HUES64 (cell line): ENCODE measurements at regions not wholly inside any gene's neighbourhood (a gene's known extent, or its start where the extent isn't known, plus 50 kb on each side); places are given as distances from the start of the nearest gene placed in this dataset.

ENCODE experiments used
- H3K27ac ChIP-seq: 2 replicates; pipeline ENCODE4 v1.7.0; 2013; ENCODE audit warnings: low read depth, low read length, inconsistent platforms
- H3K27me3 ChIP-seq: 2 replicates; pipeline ENCODE4 v1.6.1; 2013; ENCODE audit warnings: mild to moderate bottlenecking, low read length; ENCODE audit not compliant: insufficient read depth
- H3K36me3 ChIP-seq: 2 replicates; pipeline ENCODE4 v1.6.1; 2013; ENCODE audit warnings: mild to moderate bottlenecking, low read length; ENCODE audit not compliant: insufficient read depth
- H3K4me1 ChIP-seq: 2 replicates; pipeline ENCODE4 v1.6.1; 2013; ENCODE audit warnings: mild to moderate bottlenecking, low read length, moderate library complexity; ENCODE audit not compliant: insufficient read depth
- H3K4me3 ChIP-seq: 2 replicates; pipeline ENCODE4 v1.5.1; 2013; ENCODE audit warnings: mild to moderate bottlenecking, low read length, moderate library complexity
- H3K9ac ChIP-seq: 2 replicates; pipeline ENCODE4 v1.6.1; 2013; ENCODE audit warnings: mild to moderate bottlenecking, low read depth, low read length
- H3K9me3 ChIP-seq: 2 replicates; pipeline ENCODE4 v1.6.1; 2013; ENCODE audit warnings: low read depth, low read length; ENCODE audit not compliant: insufficient read depth
- WGBS: fragments of 150-250, 120-280 bp; methylation state at CpG from one replicate; pipeline ENCODE4 v1.1.7; 2013; ENCODE audit warnings: missing lambda C conversion rate; 5-methylcytosine and 5-hydroxymethylcytosine counted together

DNA sequence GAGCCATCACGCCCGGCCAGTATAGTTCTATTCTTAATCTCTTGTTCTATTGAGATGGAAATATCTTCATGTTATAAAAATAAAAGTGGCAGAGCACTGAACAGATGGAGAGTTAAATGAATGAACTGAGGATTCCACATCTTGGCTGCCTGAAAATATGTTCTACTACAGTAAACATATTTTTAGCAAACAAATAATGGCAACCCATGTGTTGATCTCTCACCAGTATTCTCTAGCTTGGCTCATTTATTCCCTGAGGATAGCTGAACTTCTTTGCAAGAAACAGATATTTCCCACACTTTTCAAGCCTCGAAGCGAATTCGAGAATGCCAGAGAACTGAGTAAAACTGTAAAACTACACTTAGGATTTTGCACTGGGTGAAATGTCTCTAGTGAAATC lies 58.9 kb downstream of the DIRAS3 start:
- no peaks in the 10 kb centered on the region for H3K27me3 ChIP-seq
- peaks cover 15% of the 10 kb centered on the region for H3K9me3 ChIP-seq
- H3K9ac ChIP-seq = no peak overlapping the region
- H3K4me1 ChIP-seq = no peaks in the 10 kb centered on the region
- no peaks in the 10 kb centered on the region for H3K36me3 ChIP-seq
- WGBS = 98% methylated on average over 5 of the region's 5 CpGs
- H3K27ac ChIP-seq = no peak overlapping the region
- H3K4me3 ChIP-seq = no peak overlapping the region

GRCh38 chr1:67988066-67988465 lies 62.4 kb downstream of the DIRAS3 start:
- Histone ChIP-seq H3K4me1 (no peaks in the 10 kb centered on the region), H3K27me3 (no peaks in the 10 kb centered on the region), H3K36me3 (no peaks in the 10 kb centered on the region), H3K9ac (no peak overlapping the region), H3K4me3 (no peak overlapping the region), H3K9me3 (no peaks in the 10 kb centered on the region), H3K27ac (no peak overlapping the region)
- 90% methylated on average over 4 of the region's 5 CpGs for WGBS

DNA sequence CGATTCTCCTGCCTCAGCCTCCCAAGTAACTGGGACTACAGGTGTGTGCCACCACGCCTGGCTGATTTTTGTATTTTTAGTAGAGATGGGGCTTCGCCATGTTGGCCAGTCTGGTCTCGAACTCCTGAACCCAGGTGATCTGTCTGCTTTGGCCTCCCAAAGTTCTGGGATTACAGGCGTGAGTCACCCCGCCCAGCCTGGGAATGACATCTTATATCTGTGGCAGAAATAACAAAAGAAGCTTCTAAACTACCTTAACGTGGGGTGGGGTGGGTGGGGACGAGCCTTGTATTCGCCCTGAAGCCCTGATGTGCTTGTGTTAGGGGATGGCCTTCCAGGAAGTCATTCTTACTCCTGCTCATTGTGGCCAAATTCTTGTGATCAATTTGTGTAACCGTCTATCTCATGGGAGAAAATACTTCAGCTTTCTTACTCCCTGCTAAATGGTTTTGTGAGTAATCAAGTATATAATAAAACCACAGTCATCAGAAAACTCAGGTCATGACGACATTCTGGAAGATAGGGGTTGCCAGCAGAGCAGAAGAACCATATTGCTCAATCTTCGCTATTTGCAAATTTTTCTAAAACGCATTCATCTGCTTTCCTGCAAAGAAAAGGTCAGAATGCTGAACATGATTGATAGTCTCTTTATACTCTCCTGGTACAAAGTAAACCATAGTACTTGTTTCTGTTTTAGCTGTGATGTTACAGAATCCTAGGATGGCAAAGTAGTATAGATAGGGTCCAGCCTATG lies 63.2 kb downstream of the DIRAS3 start:
- Histone ChIP-seq H3K27ac (no peak overlapping the region), H3K9me3 (no peaks in the 10 kb centered on the region), H3K9ac (no peak overlapping the region), H3K27me3 (no peaks in the 10 kb centered on the region), H3K36me3 (no peaks in the 10 kb centered on the region), H3K4me1 (no peaks in the 10 kb centered on the region), H3K4me3 (no peak overlapping the region)
- 94% methylated on average over 12 of the region's 13 CpGs for WGBS

GRCh38 chr1:67983867-67984266 lies 66.6 kb downstream of the DIRAS3 start:
- 96% methylated on average over 1 of the region's 1 CpG for WGBS
- Histone ChIP-seq H3K9me3 (no peaks in the 10 kb centered on the region), H3K4me1 (no peaks in the 10 kb centered on the region), H3K27ac (no peak overlapping the region), H3K36me3 (no peaks in the 10 kb centered on the region), H3K9ac (no peak overlapping the region), H3K27me3 (no peaks in the 10 kb centered on the region), H3K4me3 (no peak overlapping the region)

- H3K9ac ChIP-seq = no peak overlapping the region
- no peak overlapping the region for H3K27ac ChIP-seq
- no peaks in the 10 kb centered on the region for H3K36me3 ChIP-seq
- H3K27me3 ChIP-seq = no peaks in the 10 kb centered on the region
- no peak overlapping the region for H3K4me3 ChIP-seq
- WGBS = 100% methylated on average over 1 of the region's 1 CpG
- no peaks in the 10 kb centered on the region for H3K4me1 ChIP-seq
- no peaks in the 10 kb centered on the region for H3K9me3 ChIP-seq
Measured at GRCh38 chr1:67980028-67980427, 70.4 kb downstream of the DIRAS3 start.

DNA sequence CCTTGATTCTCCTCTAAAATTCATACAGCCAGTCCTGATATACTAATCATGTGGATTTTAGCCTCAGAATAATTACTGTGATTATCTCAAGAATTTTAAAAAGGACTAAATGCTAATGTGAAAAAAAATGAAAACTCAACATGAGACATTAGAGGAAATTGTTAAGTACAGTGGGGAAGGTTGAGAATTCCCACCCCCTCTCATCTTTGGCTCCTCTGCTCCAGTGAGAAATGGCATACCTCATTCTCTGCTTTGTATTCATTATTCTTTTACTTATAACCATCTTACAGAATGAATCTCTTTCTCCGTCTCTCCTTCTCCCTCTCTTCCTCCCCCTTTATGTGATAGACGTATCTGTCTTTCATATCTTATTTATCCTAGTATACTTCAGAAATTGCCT lies 70.9 kb downstream of the DIRAS3 start:
- H3K9me3 ChIP-seq = no peaks in the 10 kb centered on the region
- H3K27ac ChIP-seq = no peak overlapping the region
- 93% methylated on average over 2 of the region's 2 CpGs for WGBS
- H3K4me1 ChIP-seq = no peaks in the 10 kb centered on the region
- no peak overlapping the region for H3K9ac ChIP-seq
- H3K36me3 ChIP-seq = no peaks in the 10 kb centered on the region
- no peaks in the 10 kb centered on the region for H3K27me3 ChIP-seq
- H3K4me3 ChIP-seq = no peak overlapping the region

GRCh38 chr1:67978890-67979516 lies 71.4 kb downstream of the DIRAS3 start:
- Histone ChIP-seq H3K4me3 (no peak overlapping the region), H3K9me3 (no peaks in the 10 kb centered on the region), H3K36me3 (no peaks in the 10 kb centered on the region), H3K4me1 (no peaks in the 10 kb centered on the region), H3K27ac (no peak overlapping the region), H3K27me3 (no peaks in the 10 kb centered on the region), H3K9ac (no peak overlapping the region)
- 97% methylated on average over 3 of the region's 5 CpGs for WGBS

DNA sequence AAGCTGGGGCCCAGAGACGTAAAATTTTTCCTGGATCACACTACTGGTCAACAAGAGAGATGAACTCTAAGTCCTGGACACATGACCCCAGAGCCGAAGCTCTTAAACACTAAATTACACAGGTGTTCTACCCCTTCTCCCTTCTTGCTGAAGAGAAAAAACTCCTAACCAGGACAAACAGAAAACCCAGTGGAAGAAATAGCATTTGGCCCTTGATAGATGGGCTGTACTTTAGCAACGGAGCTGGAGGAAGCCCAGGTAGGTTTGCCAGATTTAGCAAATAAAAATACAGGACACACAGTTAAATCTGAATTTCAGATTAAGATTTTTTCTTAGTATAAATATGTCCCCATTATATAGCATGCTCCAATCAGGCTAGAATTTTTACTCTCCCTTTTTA lies 72.7 kb downstream of the DIRAS3 start:
- 99% methylated on average over 3 of the region's 3 CpGs for WGBS
- H3K27me3 ChIP-seq = no peaks in the 10 kb centered on the region

DNA sequence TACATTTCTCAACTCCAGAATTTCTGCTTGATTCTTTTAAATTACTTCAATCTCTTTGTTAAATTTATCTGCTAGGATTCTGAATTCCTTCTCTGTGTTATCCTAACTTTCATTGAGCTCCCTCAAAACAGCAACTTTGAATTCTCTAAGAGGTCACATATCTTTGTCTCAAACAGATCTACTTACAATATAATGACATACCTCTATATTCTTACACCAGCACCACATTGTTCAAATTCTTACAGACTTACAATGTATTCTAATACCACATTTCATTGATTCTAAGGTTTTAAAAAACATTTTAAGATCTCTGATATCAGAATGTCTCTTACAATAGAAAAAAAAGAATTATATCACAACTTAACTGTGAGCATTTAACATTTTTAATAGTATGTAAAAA lies 77.4 kb downstream of the DIRAS3 start:
- Histone ChIP-seq H3K9me3 (no peaks in the 10 kb centered on the region), H3K36me3 (no peaks in the 10 kb centered on the region), H3K27ac (no peak overlapping the region), H3K27me3 (no peaks in the 10 kb centered on the region), H3K4me3 (no peak overlapping the region), H3K9ac (no peak overlapping the region), H3K4me1 (no peaks in the 10 kb centered on the region)

More for the DNA sequence above, 72.7 kb downstream of the DIRAS3 start:
- Histone ChIP-seq H3K9ac (no peak overlapping the region), H3K9me3 (no peaks in the 10 kb centered on the region), H3K27ac (no peak overlapping the region), H3K4me3 (no peak overlapping the region), H3K4me1 (no peaks in the 10 kb centered on the region), H3K36me3 (no peaks in the 10 kb centered on the region)

GRCh38 chr1:67970088-67970487 lies 80.3 kb downstream of the DIRAS3 start:
- no peaks in the 10 kb centered on the region for H3K4me1 ChIP-seq
- H3K27ac ChIP-seq = no peak overlapping the region
- no peak overlapping the region for H3K9ac ChIP-seq
- H3K9me3 ChIP-seq = no peaks in the 10 kb centered on the region
- no peaks in the 10 kb centered on the region for H3K36me3 ChIP-seq
- H3K27me3 ChIP-seq = no peaks in the 10 kb centered on the region
- WGBS = 93% methylated on average over 2 of the region's 2 CpGs
- no peak overlapping the region for H3K4me3 ChIP-seq

GRCh38 chr1:67969446-67969845 lies 81.0 kb downstream of the DIRAS3 start:
- no peak overlapping the region for H3K27ac ChIP-seq
- 100% methylated on average over 2 of the region's 2 CpGs for WGBS
- H3K36me3 ChIP-seq = no peaks in the 10 kb centered on the region
- H3K27me3 ChIP-seq = no peaks in the 10 kb centered on the region
- no peak overlapping the region for H3K4me3 ChIP-seq
- no peak overlapping the region for H3K9ac ChIP-seq
- no peaks in the 10 kb centered on the region for H3K4me1 ChIP-seq
- H3K9me3 ChIP-seq = no peaks in the 10 kb centered on the region

DNA sequence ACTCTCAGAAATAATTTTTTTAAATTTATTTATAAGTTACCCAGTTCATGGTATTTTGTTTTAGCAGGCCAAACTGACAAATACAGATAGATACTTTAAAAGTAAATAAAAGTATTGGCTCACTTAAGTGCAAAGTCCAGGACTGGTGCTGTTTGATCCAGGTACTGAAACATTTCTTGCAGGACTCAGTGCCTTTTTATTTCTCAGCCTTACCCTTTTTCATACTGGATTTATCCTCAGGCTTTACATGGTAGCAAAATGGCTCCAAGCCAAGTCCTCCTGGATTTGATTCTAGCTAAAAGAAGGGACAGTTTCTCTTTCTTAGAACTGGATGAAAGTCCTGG lies 83.8 kb downstream of the DIRAS3 start:
- Histone ChIP-seq H3K27ac (no peak overlapping the region), H3K4me1 (no peaks in the 10 kb centered on the region), H3K36me3 (no peaks in the 10 kb centered on the region), H3K4me3 (no peak overlapping the region), H3K9me3 (peaks cover 20% of the 10 kb centered on the region; the same call in 1 of the 2 replicates), H3K9ac (no peak overlapping the region), H3K27me3 (no peaks in the 10 kb centered on the region)
